Dedifferentiated amniotic fluid mesenchymal stem cell (primary cell): ENCODE measurements at regions not wholly inside any gene's neighbourhood (a gene's known extent, or its start where the extent isn't known, plus 50 kb on each side); places are given as distances from the start of the nearest gene placed in this dataset.

Experiments used
- DNase-seq: peaks from one replicate; pipeline ENCODE4 v3.0.0-alpha.2; 2016; ENCODE audit errors: extremely low spot score

GRCh38 chr3:88209356-88209755, 59.6 kb downstream of the C3orf38 start:
- no peak for DNase-seq

- no peak for DNase-seq
Observed at GRCh38 chr3:88211096-88211890, 61.5 kb downstream of the C3orf38 start.

- peak; percentile 42 for DNase-seq
Observed at GRCh38 chr3:88219138-88219792, 69.5 kb downstream of the C3orf38 start.

GRCh38 chr3:88220126-88220525, 70.4 kb downstream of the C3orf38 start:
- DNase-seq: no peak

DNA sequence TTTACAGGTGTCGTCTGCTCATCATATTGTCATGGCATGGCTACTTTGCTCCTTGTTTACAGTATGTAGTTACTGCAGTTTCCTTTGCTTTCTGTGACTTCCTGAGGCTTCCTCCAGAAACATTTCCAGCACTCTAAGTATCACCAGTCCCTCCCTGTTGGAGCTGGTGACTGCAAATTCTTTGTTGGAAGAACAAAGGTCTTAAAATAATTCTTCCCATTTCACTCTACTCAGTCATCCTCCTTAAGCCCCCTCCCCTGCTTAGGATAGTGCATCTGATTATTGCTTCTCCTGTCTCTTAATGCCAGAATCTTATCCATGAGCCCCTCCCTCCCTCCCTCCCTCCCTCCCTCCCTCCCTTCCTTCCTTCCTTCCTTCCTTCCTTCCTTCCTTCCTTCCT, 72.0 kb downstream of the C3orf38 start:
- DNase-seq: no peak

DNA sequence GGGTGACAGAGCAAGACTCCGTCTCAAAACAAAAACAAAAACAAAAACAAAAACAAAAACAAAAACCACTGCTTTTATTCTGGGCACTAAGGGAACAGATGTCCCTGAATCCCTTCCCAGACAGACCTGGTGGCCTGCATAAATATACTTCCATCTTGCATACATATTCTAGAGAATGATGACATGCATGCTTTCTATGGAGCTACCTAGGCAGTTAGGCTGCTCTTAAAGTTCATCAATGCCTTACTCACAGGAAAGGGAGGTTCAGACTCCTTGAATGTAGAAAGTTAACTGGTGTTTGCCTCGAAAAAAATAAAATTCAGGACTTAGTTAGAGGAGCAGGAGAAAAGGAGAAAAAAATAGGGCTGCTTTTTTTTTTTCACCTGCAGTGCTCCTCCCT, 72.6 kb downstream of the C3orf38 start:
- DNase-seq: no peak

GRCh38 chr3:88225326-88226008, 75.7 kb downstream of the C3orf38 start:
- DNase-seq: no peak

GRCh38 chr3:88226910-88227309, 77.2 kb downstream of the C3orf38 start:
- no peak for DNase-seq

- DNase-seq: no peak
Observed at GRCh38 chr3:88230638-88231037, 80.9 kb downstream of the C3orf38 start.

GRCh38 chr3:88231207-88231606, 81.4 kb downstream of the C3orf38 start:
- no peak for DNase-seq

GRCh38 chr3:88231632-88232031, 81.9 kb downstream of the C3orf38 start:
- no peak for DNase-seq

- DNase-seq: no peak
Observed at GRCh38 chr3:88235102-88235501, 85.3 kb downstream of the C3orf38 start.

DNA sequence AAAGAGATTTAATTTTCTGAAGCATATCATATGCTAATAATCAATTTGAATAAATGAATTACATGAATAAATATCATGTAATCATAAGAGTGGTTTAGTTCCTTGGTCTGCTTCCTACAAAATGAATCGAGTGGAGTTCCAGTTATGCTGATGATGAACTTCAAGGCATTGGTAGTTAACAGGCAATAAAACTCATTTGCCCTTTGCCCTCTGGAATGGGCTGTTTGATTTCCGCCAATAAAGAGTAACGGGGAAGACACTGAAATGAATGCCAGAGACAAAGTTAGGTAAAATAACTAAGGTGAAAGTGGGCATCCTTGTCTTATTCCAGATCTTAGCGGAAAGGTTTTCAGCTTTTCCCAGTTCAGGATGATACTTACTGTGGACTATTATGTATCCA, 90.1 kb downstream of the C3orf38 start:
- no peak for DNase-seq

DNA sequence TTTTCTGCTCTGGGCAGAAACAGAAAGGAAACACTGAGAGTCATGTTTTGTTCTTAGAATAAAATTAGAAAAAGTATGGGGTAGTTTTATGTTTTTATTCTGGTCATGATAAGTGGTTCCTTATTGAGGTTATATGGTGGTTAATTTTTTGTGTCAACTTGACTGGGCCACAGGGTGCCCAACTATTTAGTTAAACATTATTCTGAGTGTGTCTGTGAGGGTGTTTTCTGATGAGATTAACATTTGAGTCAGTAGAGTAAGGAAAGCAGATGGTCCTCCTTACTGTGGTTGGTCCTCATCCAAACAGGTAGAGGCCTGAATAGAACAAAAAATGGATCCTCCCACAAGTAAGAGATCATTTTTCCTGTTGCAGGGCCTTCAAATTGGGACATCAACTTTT, 98.9 kb downstream of the C3orf38 start:
- no peak for DNase-seq

GRCh38 chr3:88259045-88259444, 109.3 kb downstream of the C3orf38 start:
- no peak for DNase-seq

GRCh38 chr3:88262527-88262926, 112.8 kb downstream of the C3orf38 start:
- DNase-seq: no peak

- DNase-seq: no peak
Observed at GRCh38 chr3:88263417-88264100, 113.8 kb downstream of the C3orf38 start.

GRCh38 chr3:88267441-88267840, 117.7 kb downstream of the C3orf38 start:
- no peak for DNase-seq

DNA sequence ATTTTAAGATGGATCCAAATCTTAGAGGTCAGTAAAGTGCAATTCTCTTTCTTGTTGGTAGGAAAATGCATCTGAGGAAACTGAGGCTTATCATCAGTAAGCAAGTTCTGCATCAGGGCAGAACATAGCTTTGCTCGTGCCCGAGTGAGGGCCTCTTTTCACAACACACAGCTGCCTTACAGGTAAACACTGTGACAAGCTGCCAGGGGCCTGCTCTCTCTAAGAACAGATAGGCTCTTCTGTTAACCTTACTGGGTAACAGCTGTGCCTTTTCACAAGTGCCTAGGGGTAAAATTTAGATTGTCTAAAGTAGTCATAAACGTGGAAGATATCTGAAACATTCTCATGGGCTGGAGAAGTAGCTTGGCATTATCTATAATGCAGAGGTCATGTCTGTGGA, 118.1 kb downstream of the C3orf38 start:
- no peak for DNase-seq

GRCh38 chr3:88280326-88280725, 130.6 kb downstream of the C3orf38 start:
- DNase-seq: no peak

DNA sequence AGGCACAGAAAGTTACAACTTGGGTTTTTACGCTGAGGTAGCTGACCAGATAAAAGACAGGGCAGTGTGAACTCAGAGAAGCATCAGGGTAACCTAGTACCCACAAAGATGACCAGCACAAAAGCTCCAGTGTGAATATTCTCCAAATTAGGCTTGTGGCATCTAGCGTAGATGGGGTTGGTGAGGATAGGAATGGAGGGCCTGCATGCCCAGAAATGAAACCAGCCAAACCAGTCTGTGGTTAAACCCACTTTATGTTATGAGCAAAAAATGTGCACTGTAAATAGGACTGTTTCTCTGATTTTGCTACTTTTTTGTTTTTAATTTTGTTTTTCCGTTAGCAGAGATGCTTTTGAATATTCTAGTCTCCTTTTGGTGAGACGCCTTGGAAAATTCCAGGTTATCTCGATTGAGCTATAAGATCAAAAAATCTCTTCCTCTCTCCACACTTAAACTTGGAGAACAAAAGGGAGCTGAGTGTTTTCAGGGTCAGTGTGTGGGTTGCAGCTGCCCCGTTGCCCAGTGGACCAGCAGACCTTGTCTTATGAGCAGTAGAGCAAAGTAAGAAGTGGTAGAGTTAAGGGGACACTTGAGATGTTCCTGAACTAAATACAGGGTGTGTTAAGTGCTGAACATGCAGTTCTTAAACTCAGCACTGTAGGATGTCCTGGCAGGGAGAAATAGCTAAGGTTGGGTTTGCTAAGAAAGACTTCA, 132.9 kb downstream of the C3orf38 start:
- DNase-seq: no peak

GRCh38 chr3:88283242-88283592, 133.5 kb downstream of the C3orf38 start:
- DNase-seq: no peak
